NT2/D1 (cell line): ENCODE measurements at regions not wholly inside any gene's neighbourhood (a gene's known extent, or its start where the extent isn't known, plus 50 kb on each side); places are given as distances from the start of the nearest gene placed in this dataset.
"Not testable (repeated sequence)": the region's sequence is repeated elsewhere in the genome, so short reads cannot be mapped to it uniquely, and the experiment has no call there.

Experiments
- SUZ12 ChIP-seq: IDR thresholded peaks from 2 replicates; pipeline ENCODE4 v1.6.1; 2011; ENCODE audit not compliant: insufficient read length, insufficient read depth; ENCODE audit errors: extremely low read depth
- YY1 ChIP-seq: IDR thresholded peaks from 2 replicates; pipeline ENCODE4 v1.6.1; 2011; ENCODE audit not compliant: insufficient read length, insufficient read depth
- ZNF274 ChIP-seq: IDR thresholded peaks from 2 replicates; pipeline ENCODE4 v1.6.1; 2011; ENCODE audit warnings: mild to moderate bottlenecking, low read depth, low read length

DNA sequence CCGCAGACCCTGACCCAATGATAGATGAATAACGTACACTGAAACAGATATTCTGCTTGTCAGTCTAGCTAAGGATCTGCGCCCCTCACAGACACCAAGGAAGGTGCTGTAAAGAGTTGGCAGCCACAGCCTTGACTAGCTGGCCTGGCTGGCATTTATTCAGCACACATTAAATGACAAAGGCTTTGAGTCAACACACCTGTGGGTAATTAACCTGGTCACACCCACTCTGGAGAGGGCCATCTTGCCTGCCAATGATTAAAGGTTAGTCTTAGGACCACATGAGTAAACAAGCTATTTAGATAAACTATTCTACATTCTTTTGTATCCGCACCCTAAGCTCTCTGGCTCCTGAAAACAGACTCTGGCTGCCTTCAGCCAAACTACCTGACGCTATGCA, 982.2 kb upstream of the ADAMTS5 start:
- TF ChIP-seq YY1, ZNF274, SUZ12: not testable (repeated sequence)
